GM18909 (cell line): ENCODE measurements at regions not wholly inside any gene's neighbourhood (a gene's known extent, or its start where the extent isn't known, plus 50 kb on each side); places are given as distances from the start of the nearest gene placed in this dataset.
A peak's percentile ranks its signal among the peaks of the same experiment; 100 is the strongest.

ENCODE experiments used
- ATAC-seq: cut with Tn5 transposase; IDR thresholded peaks from one replicate; pipeline ENCODE4 v1.9.1; 2021; ENCODE audit warnings: mild to moderate bottlenecking; ENCODE audit not compliant: unreplicated experiment, poor library complexity

GRCh38 chr13:76043874-76044273 lies 407.7 kb downstream of the LMO7 start:
- ATAC-seq = no peak

- no peak for ATAC-seq
Observed at GRCh38 chr13:76038920-76039716, 403.0 kb downstream of the LMO7 start.

GRCh38 chr13:76036176-76036575 lies 400.0 kb downstream of the LMO7 start:
- ATAC-seq = no peak

- no peak for ATAC-seq
Observed at GRCh38 chr13:76035711-76036110, 399.6 kb downstream of the LMO7 start.

GRCh38 chr13:76029706-76030105 lies 393.6 kb downstream of the LMO7 start:
- ATAC-seq = no peak

- ATAC-seq = no peak
Observed at GRCh38 chr13:76029088-76029487, 393.0 kb downstream of the LMO7 start.

GRCh38 chr13:76027131-76027530 lies 391.0 kb downstream of the LMO7 start:
- ATAC-seq = no peak

- no peak for ATAC-seq
Observed at GRCh38 chr13:76025392-76025791, 389.3 kb downstream of the LMO7 start.

- no peak for ATAC-seq
Observed at GRCh38 chr13:76024151-76024550, 388.0 kb downstream of the LMO7 start.

GRCh38 chr13:76023652-76024051 lies 387.5 kb downstream of the LMO7 start:
- ATAC-seq = no peak

GRCh38 chr13:76020421-76020955 lies 384.4 kb downstream of the LMO7 start:
- ATAC-seq = no peak

GRCh38 chr13:76019421-76020044 lies 383.4 kb downstream of the LMO7 start:
- ATAC-seq = no peak

GRCh38 chr13:76017861-76018556 lies 381.9 kb downstream of the LMO7 start:
- ATAC-seq = no peak

GRCh38 chr13:76016799-76017400 lies 380.8 kb downstream of the LMO7 start:
- peak; percentile 85 for ATAC-seq

- no peak for ATAC-seq
Observed at GRCh38 chr13:76014406-76015318, 378.5 kb downstream of the LMO7 start.

- ATAC-seq = no peak
Observed at GRCh38 chr13:76012091-76012721, 376.1 kb downstream of the LMO7 start.

- peak; percentile 82 for ATAC-seq
Observed at GRCh38 chr13:76009267-76009890, 373.2 kb downstream of the LMO7 start.

- ATAC-seq = no peak
Observed at GRCh38 chr13:76004416-76004815, 368.3 kb downstream of the LMO7 start.

GRCh38 chr13:76000131-76000530 lies 364.0 kb downstream of the LMO7 start:
- ATAC-seq = no peak
